ENCODE measurements at regions not wholly inside any gene's neighbourhood (a gene's known extent, or its start where the extent isn't known, plus 50 kb on each side); places are given as distances from the start of the nearest gene placed in this dataset.

- ATAC-seq (no peak), DNase-seq (no peak)
- peaks cover 0 to 2% (median 0%) of the 10 kb centered on the region in 9 donors for H3K9me3 Mint-ChIP-seq
- H3K27ac Mint-ChIP-seq, result no peak overlapping the region
- H3K27me3 Mint-ChIP-seq, result peaks cover 0 to 13% (median 4%) of the 10 kb centered on the region in 5 donors
- H3K36me3 Mint-ChIP-seq, result no peaks in the 10 kb centered on the region
- no peak overlapping the region for H3K4me3 Mint-ChIP-seq
- POLR2A ChIA-PET, result no interaction called here
- H3K4me1 Mint-ChIP-seq, result no peaks in the 10 kb centered on the region
These were observed 175.5 kb upstream of the MGAT5 start for GRCh38 chr2:134078354-134078753.

GRCh38 chr2:134079373-134079772 is 174.5 kb upstream of the MGAT5 start:
- Mint-ChIP-seq H3K9me3 (peaks cover 0 to 2% (median 0%) of the 10 kb centered on the region in 9 donors), H3K36me3 (no peaks in the 10 kb centered on the region), H3K4me1 (no peaks in the 10 kb centered on the region), H3K27ac (no peak overlapping the region), H3K4me3 (no peak overlapping the region), H3K27me3 (peaks cover 0 to 13% (median 4%) of the 10 kb centered on the region in 5 donors)
- POLR2A ChIA-PET, result no interaction called here
- ATAC-seq, result no peak
- no peak for DNase-seq

- Mint-ChIP-seq H3K9me3 (peaks cover 0 to 2% (median 0%) of the 10 kb centered on the region in 9 donors), H3K27ac (no peak overlapping the region), H3K4me3 (no peak overlapping the region), H3K27me3 (peaks cover 0 to 13% (median 6%) of the 10 kb centered on the region in 5 donors), H3K4me1 (no peaks in the 10 kb centered on the region), H3K36me3 (no peaks in the 10 kb centered on the region)
- POLR2A ChIA-PET, result no interaction called here
- no peak for DNase-seq
- ATAC-seq, result no peak
These were observed 173.3 kb upstream of the MGAT5 start for GRCh38 chr2:134080386-134081089.

- Mint-ChIP-seq H3K27ac (no peak overlapping the region), H3K9me3 (peaks cover 0 to 2% (median 0%) of the 10 kb centered on the region in 9 donors)
These were observed 172.5 kb upstream of the MGAT5 start for GRCh38 chr2:134081238-134081938.

GRCh38 chr2:134083548-134083947 is 170.3 kb upstream of the MGAT5 start:
- H3K4me1 Mint-ChIP-seq, result no peaks in the 10 kb centered on the region
- H3K36me3 Mint-ChIP-seq, result no peaks in the 10 kb centered on the region
- POLR2A ChIA-PET, result no interaction called here
- DNase-seq (no peak), ATAC-seq (no peak)
- no peaks in the 10 kb centered on the region for H3K9me3 Mint-ChIP-seq
- peaks cover 0 to 8% (median 3%) of the 10 kb centered on the region in 5 donors for H3K27me3 Mint-ChIP-seq
- H3K27ac Mint-ChIP-seq, result no peak overlapping the region
- H3K4me3 Mint-ChIP-seq, result no peak overlapping the region

More at GRCh38 chr2:134081238-134081938, 172.5 kb upstream of the MGAT5 start:
- H3K27me3 Mint-ChIP-seq, result peaks cover 0 to 13% (median 6%) of the 10 kb centered on the region in 5 donors
- no peak overlapping the region for H3K4me3 Mint-ChIP-seq
- DNase-seq, result no peak
- POLR2A ChIA-PET, result no interaction called here
- no peaks in the 10 kb centered on the region for H3K36me3 Mint-ChIP-seq
- no peaks in the 10 kb centered on the region for H3K4me1 Mint-ChIP-seq
- ATAC-seq, result no peak

- Mint-ChIP-seq H3K36me3 (no peaks in the 10 kb centered on the region), H3K27me3 (peaks cover 0 to 9% (median 4%) of the 10 kb centered on the region in 5 donors), H3K27ac (no peak overlapping the region), H3K4me3 (no peak overlapping the region), H3K9me3 (no peaks in the 10 kb centered on the region), H3K4me1 (no peaks in the 10 kb centered on the region)
- DNase-seq (no peak), ATAC-seq (no peak)
- POLR2A ChIA-PET, result no interaction called here
These were observed 167.2 kb upstream of the MGAT5 start for GRCh38 chr2:134086594-134087219.

GRCh38 chr2:134087371-134087921 is 166.4 kb upstream of the MGAT5 start:
- POLR2A ChIA-PET, result no interaction called here

GRCh38 chr2:134089454-134089853 is 164.4 kb upstream of the MGAT5 start:
- Mint-ChIP-seq H3K4me1 (no peaks in the 10 kb centered on the region), H3K36me3 (no peaks in the 10 kb centered on the region), H3K27me3 (peaks cover 0 to 9% (median 7%) of the 10 kb centered on the region in 5 donors), H3K4me3 (no peak overlapping the region), H3K9me3 (peaks cover 0 to 2% (median 0%) of the 10 kb centered on the region in 9 donors), H3K27ac (no peak overlapping the region)
- DNase-seq (no peak), ATAC-seq (no peak)
- POLR2A ChIA-PET, result no interaction called here

More at GRCh38 chr2:134087371-134087921, 166.4 kb upstream of the MGAT5 start:
- H3K4me1 Mint-ChIP-seq, result no peaks in the 10 kb centered on the region
- no peak for DNase-seq
- ATAC-seq, result no peak
- no peaks in the 10 kb centered on the region for H3K36me3 Mint-ChIP-seq
- H3K9me3 Mint-ChIP-seq, result no peaks in the 10 kb centered on the region
- H3K27me3 Mint-ChIP-seq, result peaks cover 0 to 9% (median 8%) of the 10 kb centered on the region in 5 donors
- no peak overlapping the region for H3K27ac Mint-ChIP-seq
- no peak overlapping the region for H3K4me3 Mint-ChIP-seq

GRCh38 chr2:134097740-134098139 is 156.1 kb upstream of the MGAT5 start:
- H3K36me3 Mint-ChIP-seq, result no peaks in the 10 kb centered on the region
- POLR2A ChIA-PET, result no interaction called here
- no peaks in the 10 kb centered on the region for H3K4me1 Mint-ChIP-seq
- no peak overlapping the region for H3K4me3 Mint-ChIP-seq
- no peak for ATAC-seq
- DNase-seq, result no peak
- peaks cover 8 to 15% (median 12%) of the 10 kb centered on the region in 5 donors for H3K27me3 Mint-ChIP-seq
- H3K27ac Mint-ChIP-seq, result no peak overlapping the region
- peaks cover 0 to 3% (median 0%) of the 10 kb centered on the region in 9 donors for H3K9me3 Mint-ChIP-seq

- ATAC-seq (no peak), DNase-seq (no peak)
- peaks cover 8 to 15% (median 12%) of the 10 kb centered on the region in 5 donors for H3K27me3 Mint-ChIP-seq
- no peaks in the 10 kb centered on the region for H3K36me3 Mint-ChIP-seq
- H3K9me3 Mint-ChIP-seq, result peaks cover 0 to 3% (median 0%) of the 10 kb centered on the region in 9 donors
- H3K27ac Mint-ChIP-seq, result no peak overlapping the region
- H3K4me3 Mint-ChIP-seq, result no peak overlapping the region
- H3K4me1 Mint-ChIP-seq, result no peaks in the 10 kb centered on the region
- POLR2A ChIA-PET, result no interaction called here
These were observed 155.6 kb upstream of the MGAT5 start for GRCh38 chr2:134098321-134098720.

- Mint-ChIP-seq H3K27ac (no peak overlapping the region), H3K9me3 (peaks cover 0 to 3% (median 0%) of the 10 kb centered on the region in 9 donors), H3K4me3 (no peak overlapping the region), H3K36me3 (no peaks in the 10 kb centered on the region), H3K4me1 (peaks cover 1 to 4% (median 2%) of the 10 kb centered on the region in 4 donors), H3K27me3 (peaks cover 8 to 15% (median 12%) of the 10 kb centered on the region in 5 donors)
- POLR2A ChIA-PET, result no interaction called here
- ATAC-seq, result no peak
- DNase-seq, result no peak
These were observed 154.6 kb upstream of the MGAT5 start for GRCh38 chr2:134099273-134099672.

- Mint-ChIP-seq H3K36me3 (no peaks in the 10 kb centered on the region), H3K9me3 (peaks cover 0 to 5% (median 0%) of the 10 kb centered on the region in 9 donors), H3K4me3 (no peak overlapping the region), H3K4me1 (peaks cover 6 to 13% (median 8%) of the 10 kb centered on the region in 4 donors), H3K27me3 (peaks cover 0 to 6% (median 1%) of the 10 kb centered on the region in 5 donors), H3K27ac (no peak overlapping the region)
- no peak for ATAC-seq
- POLR2A ChIA-PET, result no interaction called here
- DNase-seq, result no peak
These were observed 150.7 kb upstream of the MGAT5 start for GRCh38 chr2:134103196-134103595.

GRCh38 chr2:134104754-134105153 is 149.1 kb upstream of the MGAT5 start:
- Mint-ChIP-seq H3K36me3 (no peaks in the 10 kb centered on the region), H3K27ac (no peak overlapping the region), H3K27me3 (no peaks in the 10 kb centered on the region), H3K4me3 (no peak overlapping the region), H3K4me1 (peaks cover 6 to 13% (median 8%) of the 10 kb centered on the region in 4 donors), H3K9me3 (peaks cover 0 to 5% (median 0%) of the 10 kb centered on the region in 9 donors)
- ATAC-seq, result peak in 1 of 2 donors; percentile 59
- no peak for DNase-seq
- POLR2A ChIA-PET, result no interaction called here
